GM12872 (cell line): ENCODE measurements at regions not wholly inside any gene's neighbourhood (a gene's known extent, or its start where the extent isn't known, plus 50 kb on each side); places are given as distances from the start of the nearest gene placed in this dataset.

Experiments used
- TF ChIP-seq, protein P1 (sequence below): IDR thresholded peaks from 3 replicates; pipeline ENCODE4 v1.5.1; 2011; ENCODE audit warnings: low read depth, mild to moderate bottlenecking, low read length, moderate library complexity; ENCODE audit not compliant: insufficient read depth

DNA sequence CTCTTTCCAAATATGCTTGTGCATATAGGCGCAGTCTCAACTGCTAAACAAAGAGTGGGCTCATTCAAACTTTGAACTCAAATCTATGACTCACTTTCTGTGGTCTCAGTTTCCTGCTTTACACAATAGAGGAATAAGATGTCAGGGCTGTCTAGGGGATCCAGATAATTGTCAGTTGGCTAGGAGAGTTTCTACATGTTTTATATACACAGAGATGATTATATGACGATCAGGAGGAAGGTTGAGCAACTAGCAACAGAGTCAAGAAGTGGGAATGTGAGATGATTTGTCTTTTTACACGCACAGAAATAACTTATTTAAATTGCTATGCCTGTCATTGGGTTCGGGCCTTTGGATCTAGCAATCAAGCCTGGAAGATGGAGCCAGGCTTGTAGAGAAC, 299.4 kb upstream of the LYPLAL1 start:
- TF ChIP-seq, protein P1, sequence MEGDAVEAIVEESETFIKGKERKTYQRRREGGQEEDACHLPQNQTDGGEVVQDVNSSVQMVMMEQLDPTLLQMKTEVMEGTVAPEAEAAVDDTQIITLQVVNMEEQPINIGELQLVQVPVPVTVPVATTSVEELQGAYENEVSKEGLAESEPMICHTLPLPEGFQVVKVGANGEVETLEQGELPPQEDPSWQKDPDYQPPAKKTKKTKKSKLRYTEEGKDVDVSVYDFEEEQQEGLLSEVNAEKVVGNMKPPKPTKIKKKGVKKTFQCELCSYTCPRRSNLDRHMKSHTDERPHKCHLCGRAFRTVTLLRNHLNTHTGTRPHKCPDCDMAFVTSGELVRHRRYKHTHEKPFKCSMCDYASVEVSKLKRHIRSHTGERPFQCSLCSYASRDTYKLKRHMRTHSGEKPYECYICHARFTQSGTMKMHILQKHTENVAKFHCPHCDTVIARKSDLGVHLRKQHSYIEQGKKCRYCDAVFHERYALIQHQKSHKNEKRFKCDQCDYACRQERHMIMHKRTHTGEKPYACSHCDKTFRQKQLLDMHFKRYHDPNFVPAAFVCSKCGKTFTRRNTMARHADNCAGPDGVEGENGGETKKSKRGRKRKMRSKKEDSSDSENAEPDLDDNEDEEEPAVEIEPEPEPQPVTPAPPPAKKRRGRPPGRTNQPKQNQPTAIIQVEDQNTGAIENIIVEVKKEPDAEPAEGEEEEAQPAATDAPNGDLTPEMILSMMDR, result no peak

DNA sequence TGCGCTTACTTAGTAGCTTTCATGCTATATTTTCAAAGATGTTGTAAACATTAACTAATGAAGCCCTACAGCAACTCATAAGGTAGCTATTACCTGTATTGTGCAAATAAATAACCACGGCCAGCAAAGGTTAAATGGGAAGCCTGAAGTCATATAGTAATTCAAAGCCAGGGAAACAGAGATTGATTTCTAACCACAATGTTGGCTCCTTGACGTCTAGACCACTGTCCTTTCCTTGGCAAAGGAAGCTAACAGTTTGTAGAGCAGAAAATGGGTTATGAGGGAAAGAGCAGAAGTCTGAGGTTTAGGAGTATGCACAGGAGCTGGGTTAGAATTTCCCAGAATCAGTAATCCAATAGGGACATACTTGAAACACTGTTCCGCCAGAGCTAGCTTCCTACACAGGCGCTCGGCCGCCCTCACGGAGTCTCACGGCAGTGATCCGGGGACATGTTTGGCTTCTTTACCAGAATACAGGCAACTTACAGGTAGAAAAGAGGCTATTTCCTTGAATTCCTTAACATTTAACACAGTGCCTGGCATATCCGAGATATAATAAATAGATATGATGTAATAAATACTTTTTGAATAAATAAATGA, 298.8 kb upstream of the LYPLAL1 start:
- TF ChIP-seq, protein P1, result no peak

DNA sequence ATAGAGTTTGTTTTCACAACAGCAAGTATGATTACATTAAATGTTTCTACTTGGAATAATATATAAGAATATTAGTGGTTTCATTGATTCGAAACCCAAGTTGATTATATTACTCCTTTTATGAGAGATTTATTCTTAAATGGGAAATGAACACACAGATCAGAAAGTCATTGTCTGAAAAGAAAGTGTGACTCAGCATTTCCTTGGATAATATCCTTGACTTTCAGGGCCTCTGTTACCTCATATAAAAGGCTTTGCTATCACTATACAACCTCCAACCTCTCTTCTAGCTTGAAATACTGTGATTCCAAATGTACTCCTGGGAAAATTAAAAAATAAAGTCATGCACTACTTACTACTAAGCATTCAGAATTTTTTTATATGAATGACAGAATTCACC, 295.3 kb upstream of the LYPLAL1 start:
- TF ChIP-seq, protein P1, result no peak

DNA sequence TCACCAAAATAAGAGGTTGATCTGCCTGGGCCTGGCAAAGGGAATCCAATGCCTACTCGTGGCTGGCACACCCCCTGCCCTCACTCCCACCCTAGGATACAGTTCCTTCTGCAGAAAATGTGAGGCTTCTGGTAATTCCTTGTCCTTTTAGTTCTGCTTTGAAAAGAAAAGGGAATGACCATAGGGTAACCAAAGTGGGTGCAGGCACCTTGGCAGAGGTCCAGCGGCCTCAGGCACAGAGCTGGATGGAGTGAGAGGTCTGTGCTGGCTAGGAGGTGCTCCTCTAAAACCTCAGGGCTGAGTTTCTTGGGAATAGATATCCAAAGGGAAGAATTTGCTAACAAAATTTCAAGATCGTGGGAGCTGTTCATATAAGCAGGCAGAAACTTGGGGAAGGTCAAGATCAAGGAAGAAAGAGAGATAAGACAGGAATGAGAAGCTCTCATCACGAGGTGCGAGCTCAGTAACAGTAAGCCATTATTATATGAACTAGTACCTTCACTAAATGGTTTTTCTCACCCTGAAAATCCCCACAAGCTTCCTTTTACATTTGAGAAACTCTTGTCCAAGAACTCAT, 293.1 kb upstream of the LYPLAL1 start:
- TF ChIP-seq, protein P1, result no peak

DNA sequence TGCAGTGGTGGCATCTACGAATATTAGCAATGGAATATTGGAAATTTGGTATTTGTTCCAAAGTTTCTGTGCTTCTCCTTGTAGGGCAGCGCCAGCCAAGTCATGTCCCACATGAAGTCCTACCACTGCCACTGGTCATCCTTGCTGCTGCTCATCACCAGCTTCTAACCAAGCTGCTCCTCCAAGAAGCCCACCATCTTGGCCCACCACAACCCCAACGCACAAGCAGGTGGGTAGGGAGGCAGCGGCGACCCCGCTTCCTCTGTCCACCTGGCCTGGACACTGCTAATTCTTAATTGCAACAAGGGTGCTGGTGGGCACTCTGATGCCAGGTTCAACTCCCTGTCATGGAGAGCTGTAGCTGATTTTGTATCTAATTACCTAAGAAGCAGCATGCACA, 291.2 kb upstream of the LYPLAL1 start:
- TF ChIP-seq, protein P1, result no peak

DNA sequence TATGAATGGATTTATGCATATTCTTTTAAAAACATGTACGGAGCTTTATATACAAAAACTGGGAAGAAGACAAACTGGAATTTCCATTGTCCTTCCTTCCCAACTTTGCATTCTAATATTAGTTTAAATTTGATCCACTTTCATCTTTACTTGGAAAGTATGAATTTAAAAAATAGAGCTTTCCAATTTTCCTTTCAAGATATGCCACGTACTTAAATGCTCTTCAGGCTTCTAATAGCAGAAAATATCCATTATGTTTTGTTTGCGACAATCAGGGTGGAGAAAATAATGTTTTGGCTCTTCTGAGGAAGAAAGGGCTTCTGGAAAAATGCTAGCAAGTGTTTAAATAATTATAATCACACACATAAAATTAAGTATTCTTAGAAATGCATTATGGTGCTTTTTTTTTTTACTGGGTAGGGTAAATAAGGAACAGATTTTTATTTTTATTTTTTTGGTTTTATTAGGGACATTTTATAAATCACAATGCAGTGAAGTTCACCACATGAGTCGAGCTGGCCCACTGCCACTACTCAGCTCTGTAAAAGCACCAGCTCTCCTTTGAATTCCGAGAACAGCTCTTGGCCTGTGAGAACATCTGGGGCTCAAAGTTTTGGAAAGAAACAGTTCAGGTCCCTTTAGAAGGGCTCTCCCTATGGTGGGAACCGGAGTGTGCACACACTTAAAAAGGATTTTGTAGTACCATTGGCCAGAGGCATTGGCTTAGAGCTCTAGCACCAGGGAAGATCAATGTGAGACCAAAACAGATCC, 287.4 kb upstream of the LYPLAL1 start:
- TF ChIP-seq, protein P1, result no peak

DNA sequence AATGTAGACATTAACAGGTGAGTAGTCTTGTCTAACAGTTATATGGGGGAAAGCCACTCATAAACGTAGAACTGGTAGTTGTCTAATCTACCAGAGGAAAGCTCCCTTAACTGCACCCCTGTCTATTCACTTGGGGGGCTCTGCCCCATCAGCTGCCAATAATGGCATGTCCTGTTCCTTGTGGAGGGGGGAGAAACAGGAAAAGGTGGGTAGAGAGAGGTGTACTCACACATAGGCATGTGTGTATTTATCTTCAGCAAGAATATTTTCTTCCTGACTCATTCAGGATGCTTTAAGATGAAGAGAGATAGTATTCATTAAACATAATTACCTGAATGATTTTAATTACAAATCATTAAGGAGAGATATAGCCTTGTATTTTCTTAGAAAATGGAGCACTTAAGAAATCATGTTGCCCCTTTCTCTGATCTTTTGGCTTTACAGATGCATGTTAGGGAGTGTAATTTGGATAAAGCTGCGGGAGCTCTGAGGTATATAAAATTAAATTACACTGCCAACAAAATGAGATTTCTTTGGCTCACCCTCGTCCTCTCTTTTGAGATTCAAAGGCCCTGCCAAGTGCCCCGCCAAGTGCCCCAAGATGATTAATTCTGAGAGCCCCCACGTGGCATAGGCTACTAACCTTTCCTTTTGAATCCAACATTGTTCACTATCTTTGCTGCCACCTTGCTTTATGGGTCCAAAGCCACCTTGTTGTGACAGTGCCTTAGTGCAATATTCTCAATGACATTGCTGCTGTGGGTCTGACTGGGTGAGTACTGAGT, 286.3 kb upstream of the LYPLAL1 start:
- TF ChIP-seq, protein P1, result no peak
